ENCODE measurements at regions not wholly inside any gene's neighbourhood (a gene's known extent, or its start where the extent isn't known, plus 50 kb on each side); places are given as distances from the start of the nearest gene placed in this dataset.

- no peak for DNase-seq (ENCODE audit: low read depth in 1 of 2, low spot score in 1 of 2)
- ChIA-PET CTCF (no interaction called here), POLR2A (no interaction called here)
- TF ChIP-seq ESRRA (IDR thresholded peaks at IDR 0.05; ENCODE audit: borderline replicate concordance, low read length) (no peak), BHLHE40 (IDR thresholded peaks at IDR 0.05; ENCODE audit: low read depth, low read length) (no peak), KDM1A (IDR thresholded peaks at IDR 0.05; ENCODE audit: low read depth) (no peak), FOSL2 (IDR thresholded peaks at IDR 0.05) (no peak), FOSL2 (CRISPR knock-in tag; IDR thresholded peaks at IDR 0.05) (no peak), E2F6 (IDR thresholded peaks at IDR 0.05; ENCODE audit: borderline replicate concordance, low read depth) (no peak), TFCP2L1 (CRISPR knock-in tag; IDR thresholded peaks at IDR 0.05) (no peak), RCOR1 (IDR thresholded peaks at IDR 0.05; ENCODE audit: low read depth, low read length) (no peak), SMC3 (IDR thresholded peaks at IDR 0.05) (no peak), MAX (IDR thresholded peaks at IDR 0.05) (no peak)
- no peak for ATAC-seq
- Histone ChIP-seq H3K27ac (no peak overlapping the region), H3K4me3 (no peak overlapping the region), H3K4me2 (no peak overlapping the region), H3K4me1 (no peaks in the 10 kb centered on the region), H3K9me3 (no peaks in the 10 kb centered on the region)
- FAIRE-seq: no peak
- WGBS (ENCODE audit: missing lambda C conversion rate): 12% methylated on average over 3 of the region's 3 CpGs
These were observed 671.2 kb downstream of the BCL11A start for GRCh38 chr2:59882279-59882678.

DNA sequence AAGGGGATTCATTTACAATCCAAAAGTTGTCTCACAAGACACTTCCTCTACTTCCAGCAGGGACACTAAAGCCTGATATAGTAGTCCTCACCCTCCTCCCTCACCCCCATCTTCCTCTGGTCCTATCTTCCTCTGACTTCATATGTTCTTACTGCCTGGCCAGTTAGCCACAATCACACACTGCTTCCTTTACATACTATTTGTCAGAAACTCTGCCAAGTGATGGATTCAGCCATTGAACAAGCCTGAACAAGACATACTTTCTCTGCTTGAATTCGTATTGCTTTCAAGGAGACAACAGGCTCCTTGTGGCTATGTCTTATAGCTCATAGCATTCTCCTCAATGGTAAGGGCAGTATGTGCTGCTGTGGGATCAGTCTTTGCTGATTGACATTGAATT is 672.2 kb downstream of the BCL11A start:
- Histone ChIP-seq H3K27ac (no peak overlapping the region), H3K4me3 (no peak overlapping the region), H3K4me1 (no peaks in the 10 kb centered on the region), H3K4me2 (no peak overlapping the region), H3K9me3 (no peaks in the 10 kb centered on the region)
- FAIRE-seq (no peak), DNase-seq (ENCODE audit: low read depth in 1 of 2, low spot score in 1 of 2) (no peak), ATAC-seq (no peak)
- 0% methylated on average over 1 of the region's 1 CpG for WGBS (ENCODE audit: missing lambda C conversion rate)
- ChIA-PET POLR2A (no interaction called here), CTCF (no interaction called here)
- TF ChIP-seq SREBF2 (IDR thresholded peaks at IDR 0.05): no peak
- TF ChIP-seq POLR2A (IDR thresholded peaks at IDR 0.05; ENCODE audit: low read length): no peak
- TF ChIP-seq ZFP36 (IDR thresholded peaks at IDR 0.05; ENCODE audit: borderline replicate concordance, partially characterized antibody): no peak
- TF ChIP-seq RARB (CRISPR knock-in tag; IDR thresholded peaks at IDR 0.05): no peak
- TF ChIP-seq MAX (IDR thresholded peaks at IDR 0.05): no peak

DNA sequence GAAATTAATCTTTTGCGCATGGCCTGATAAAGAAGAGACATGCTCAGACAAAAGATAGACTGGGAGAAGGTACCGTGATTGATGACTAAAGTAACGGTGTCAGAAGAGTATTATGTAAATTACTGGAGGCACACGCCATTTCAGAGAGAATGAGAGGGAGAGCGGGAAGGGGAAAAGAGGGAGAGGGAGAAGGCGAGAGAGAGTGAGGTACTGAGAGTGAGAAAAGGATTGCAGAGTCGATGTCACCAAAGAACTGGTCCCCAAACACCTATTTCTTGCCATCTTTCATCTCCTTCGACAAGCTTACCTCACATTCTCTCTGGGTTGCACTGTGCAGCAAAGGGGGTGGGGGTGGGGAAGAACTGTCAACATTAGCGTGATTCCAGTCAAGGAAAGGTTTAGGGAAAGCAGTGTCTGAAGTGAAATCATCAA is 673.7 kb downstream of the BCL11A start:
- CTCF ChIA-PET: no interaction called here

GRCh38 chr2:59875836-59876235 is 677.6 kb downstream of the BCL11A start:
- Histone ChIP-seq H3K4me2 (no peak overlapping the region), H3K27ac (no peak overlapping the region), H3K4me3 (no peak overlapping the region), H3K9me3 (no peaks in the 10 kb centered on the region), H3K4me1 (no peaks in the 10 kb centered on the region)
- ChIA-PET POLR2A (no interaction called here), CTCF (interaction anchor here (1.1 kb wide), 1 partner anchor 706 kb away, joined by 3 read pairs; no protein-coding TSS in a partner anchor)
- no peak for FAIRE-seq
- ATAC-seq: no peak; a peak in 1 of 6 replicates
- no peak for DNase-seq (ENCODE audit: low read depth in 1 of 2, low spot score in 1 of 2)
- WGBS (ENCODE audit: missing lambda C conversion rate): 20% methylated on average over 5 of the region's 5 CpGs
- TF ChIP-seq RCOR1 (IDR thresholded peaks at IDR 0.05; ENCODE audit: low read depth, low read length): no peak
- no peak for TF ChIP-seq CHD4 (IDR thresholded peaks at IDR 0.05; ENCODE audit: borderline replicate concordance)
- TF ChIP-seq REST (IDR thresholded peaks at IDR 0.05): no peak
- TF ChIP-seq HOXB13 (CRISPR knock-in tag; IDR thresholded peaks at IDR 0.05; ENCODE audit: low read depth): no peak
- TF ChIP-seq NR3C1 (IDR thresholded peaks at IDR 0.05): no peak
- TF ChIP-seq, protein P1, sequence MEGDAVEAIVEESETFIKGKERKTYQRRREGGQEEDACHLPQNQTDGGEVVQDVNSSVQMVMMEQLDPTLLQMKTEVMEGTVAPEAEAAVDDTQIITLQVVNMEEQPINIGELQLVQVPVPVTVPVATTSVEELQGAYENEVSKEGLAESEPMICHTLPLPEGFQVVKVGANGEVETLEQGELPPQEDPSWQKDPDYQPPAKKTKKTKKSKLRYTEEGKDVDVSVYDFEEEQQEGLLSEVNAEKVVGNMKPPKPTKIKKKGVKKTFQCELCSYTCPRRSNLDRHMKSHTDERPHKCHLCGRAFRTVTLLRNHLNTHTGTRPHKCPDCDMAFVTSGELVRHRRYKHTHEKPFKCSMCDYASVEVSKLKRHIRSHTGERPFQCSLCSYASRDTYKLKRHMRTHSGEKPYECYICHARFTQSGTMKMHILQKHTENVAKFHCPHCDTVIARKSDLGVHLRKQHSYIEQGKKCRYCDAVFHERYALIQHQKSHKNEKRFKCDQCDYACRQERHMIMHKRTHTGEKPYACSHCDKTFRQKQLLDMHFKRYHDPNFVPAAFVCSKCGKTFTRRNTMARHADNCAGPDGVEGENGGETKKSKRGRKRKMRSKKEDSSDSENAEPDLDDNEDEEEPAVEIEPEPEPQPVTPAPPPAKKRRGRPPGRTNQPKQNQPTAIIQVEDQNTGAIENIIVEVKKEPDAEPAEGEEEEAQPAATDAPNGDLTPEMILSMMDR (IDR thresholded peaks at IDR 0.05): no peak

More for the DNA sequence above, 673.7 kb downstream of the BCL11A start:
- WGBS (ENCODE audit: missing lambda C conversion rate): 25% methylated on average over 9 of the region's 9 CpGs
- FAIRE-seq (no peak), DNase-seq (ENCODE audit: low read depth in 1 of 2, low spot score in 1 of 2) (no peak), ATAC-seq (no peak)
- POLR2A ChIA-PET: no interaction called here
- no peak for TF ChIP-seq CEBPB (IDR thresholded peaks at IDR 0.05)
- no peak for TF ChIP-seq NPAS2 (CRISPR knock-in tag; IDR thresholded peaks at IDR 0.05; ENCODE audit: borderline replicate concordance)
- TF ChIP-seq HOXA7 (CRISPR knock-in tag; IDR thresholded peaks at IDR 0.05): no peak
- no peak for TF ChIP-seq TFCP2L1 (CRISPR knock-in tag; IDR thresholded peaks at IDR 0.05)
- no peak for TF ChIP-seq POLR2AphosphoS2 (conservative IDR thresholded peaks at IDR 0.05; ENCODE audit: low read length)
- no peak for TF ChIP-seq ZSCAN20 (CRISPR knock-in tag; IDR thresholded peaks at IDR 0.05)
- no peak for TF ChIP-seq FOSB (CRISPR knock-in tag; IDR thresholded peaks at IDR 0.05)
- TF ChIP-seq HES2 (IDR thresholded peaks at IDR 0.05): no peak
- TF ChIP-seq E2F6 (IDR thresholded peaks at IDR 0.05; ENCODE audit: borderline replicate concordance, low read depth): no peak
- TF ChIP-seq MYC (IDR thresholded peaks at IDR 0.05; ENCODE audit: borderline replicate concordance, low read length): no peak
- no peak for TF ChIP-seq TP53 (CRISPR knock-in tag; IDR thresholded peaks at IDR 0.05)
- no peaks in the 10 kb centered on the region for H3K9me3 ChIP-seq
- H3K4me2 ChIP-seq: no peak overlapping the region
- no peak overlapping the region for H3K4me3 ChIP-seq
- H3K27ac ChIP-seq: no peak overlapping the region
- H3K4me1 ChIP-seq: no peaks in the 10 kb centered on the region

Data from A549 (cell line).